NCI-H2196 treated with DMSO at 0.1 percent for 48 hours (cell line): ENCODE measurements at regions not wholly inside any gene's neighbourhood (a gene's known extent, or its start where the extent isn't known, plus 50 kb on each side); places are given as distances from the start of the nearest gene placed in this dataset.

ENCODE experiments used
- DNase-seq: peaks from one replicate; lab custom pipeline; 2025; ENCODE audit not compliant: unreplicated experiment; lab: John Stamatoyannopoulos, UW

GRCh38 chr7:131900785-131901287 lies 344.4 kb upstream of the PODXL start:
- DNase-seq: no peak

- no peak for DNase-seq
These were observed 343.0 kb upstream of the PODXL start for GRCh38 chr7:131899271-131900030.

- DNase-seq: no peak
These were observed 342.0 kb upstream of the PODXL start for GRCh38 chr7:131898418-131898817.

- no peak for DNase-seq
These were observed 341.4 kb upstream of the PODXL start for GRCh38 chr7:131897790-131898165.

- DNase-seq: no peak
These were observed 340.8 kb upstream of the PODXL start for GRCh38 chr7:131897016-131897789.

- no peak for DNase-seq
These were observed 339.9 kb upstream of the PODXL start for GRCh38 chr7:131896165-131896863.

GRCh38 chr7:131895541-131896164 lies 339.2 kb upstream of the PODXL start:
- DNase-seq: no peak

- no peak for DNase-seq
These were observed 337.4 kb upstream of the PODXL start for GRCh38 chr7:131893631-131894340.

GRCh38 chr7:131890176-131890575 lies 333.7 kb upstream of the PODXL start:
- DNase-seq: no peak

- no peak for DNase-seq
These were observed 333.2 kb upstream of the PODXL start for GRCh38 chr7:131889572-131890150.

GRCh38 chr7:131883769-131884168 lies 327.3 kb upstream of the PODXL start:
- no peak for DNase-seq

- DNase-seq: no peak
These were observed 326.8 kb upstream of the PODXL start for GRCh38 chr7:131883196-131883595.

- DNase-seq: no peak
These were observed 325.9 kb upstream of the PODXL start for GRCh38 chr7:131882321-131882720.

GRCh38 chr7:131880078-131880477 lies 323.6 kb upstream of the PODXL start:
- no peak for DNase-seq

- DNase-seq: no peak
These were observed 323.0 kb upstream of the PODXL start for GRCh38 chr7:131879424-131879823.

GRCh38 chr7:131878777-131879176 lies 322.3 kb upstream of the PODXL start:
- DNase-seq: no peak

- DNase-seq: no peak
These were observed 317.2 kb upstream of the PODXL start for GRCh38 chr7:131873581-131873980.

GRCh38 chr7:131869986-131870385 lies 313.6 kb upstream of the PODXL start:
- no peak for DNase-seq

- no peak for DNase-seq
These were observed 312.9 kb upstream of the PODXL start for GRCh38 chr7:131869169-131869844.

GRCh38 chr7:131867461-131867860 lies 311.0 kb upstream of the PODXL start:
- no peak for DNase-seq
